ENCODE measurements at regions not wholly inside any gene's neighbourhood (a gene's known extent, or its start where the extent isn't known, plus 50 kb on each side); places are given as distances from the start of the nearest gene placed in this dataset.

GRCh38 chr3:6147883-6148282 lies 713.0 kb upstream of the GRM7 start:
- H3K36me3 Mint-ChIP-seq (ENCODE audit: low read depth, unreplicated experiment), result no peaks in the 10 kb centered on the region
- DNase-seq (ENCODE audit: low spot score), result no peak
- no peak overlapping the region for H3K27ac Mint-ChIP-seq (ENCODE audit: unreplicated experiment)
- no peaks in the 10 kb centered on the region for H3K27me3 Mint-ChIP-seq (ENCODE audit: unreplicated experiment)
- peaks cover 7% of the 10 kb centered on the region for H3K9me3 Mint-ChIP-seq (ENCODE audit: unreplicated experiment)
- H3K4me3 Mint-ChIP-seq (ENCODE audit: unreplicated experiment), result no peak overlapping the region
- no peak for TF ChIP-seq CTCF (IDR thresholded peaks at IDR 0.05; ENCODE audit: unreplicated experiment)
- H3K4me1 Mint-ChIP-seq (ENCODE audit: unreplicated experiment), result no peaks in the 10 kb centered on the region

- Mint-ChIP-seq H3K36me3 (ENCODE audit: low read depth, unreplicated experiment) (no peaks in the 10 kb centered on the region), H3K9me3 (ENCODE audit: unreplicated experiment) (no peaks in the 10 kb centered on the region), H3K4me1 (ENCODE audit: unreplicated experiment) (no peaks in the 10 kb centered on the region), H3K27ac (ENCODE audit: unreplicated experiment) (no peak overlapping the region), H3K27me3 (ENCODE audit: unreplicated experiment) (no peaks in the 10 kb centered on the region), H3K4me3 (ENCODE audit: unreplicated experiment) (no peak overlapping the region)
- no peak for TF ChIP-seq CTCF (IDR thresholded peaks at IDR 0.05; ENCODE audit: unreplicated experiment)
- DNase-seq (ENCODE audit: low spot score), result no peak
These were observed 705.1 kb upstream of the GRM7 start for GRCh38 chr3:6155650-6156338.

- no peaks in the 10 kb centered on the region for H3K36me3 Mint-ChIP-seq (ENCODE audit: low read depth, unreplicated experiment)
- no peak overlapping the region for H3K27ac Mint-ChIP-seq (ENCODE audit: unreplicated experiment)
- no peaks in the 10 kb centered on the region for H3K27me3 Mint-ChIP-seq (ENCODE audit: unreplicated experiment)
- H3K4me3 Mint-ChIP-seq (ENCODE audit: unreplicated experiment), result no peak overlapping the region
- H3K4me1 Mint-ChIP-seq (ENCODE audit: unreplicated experiment), result no peaks in the 10 kb centered on the region
- TF ChIP-seq CTCF (IDR thresholded peaks at IDR 0.05; ENCODE audit: unreplicated experiment), result no peak
- H3K9me3 Mint-ChIP-seq (ENCODE audit: unreplicated experiment), result no peaks in the 10 kb centered on the region
- no peak for DNase-seq (ENCODE audit: low spot score)
These were observed 695.0 kb upstream of the GRM7 start for GRCh38 chr3:6165951-6166350.

- TF ChIP-seq CTCF (IDR thresholded peaks at IDR 0.05; ENCODE audit: unreplicated experiment), result no peak
- H3K36me3 Mint-ChIP-seq (ENCODE audit: low read depth, unreplicated experiment), result no peaks in the 10 kb centered on the region
- H3K4me3 Mint-ChIP-seq (ENCODE audit: unreplicated experiment), result no peak overlapping the region
- no peaks in the 10 kb centered on the region for H3K9me3 Mint-ChIP-seq (ENCODE audit: unreplicated experiment)
- no peaks in the 10 kb centered on the region for H3K4me1 Mint-ChIP-seq (ENCODE audit: unreplicated experiment)
- no peak for DNase-seq (ENCODE audit: low spot score)
- no peaks in the 10 kb centered on the region for H3K27me3 Mint-ChIP-seq (ENCODE audit: unreplicated experiment)
- no peak overlapping the region for H3K27ac Mint-ChIP-seq (ENCODE audit: unreplicated experiment)
These were observed 692.7 kb upstream of the GRM7 start for GRCh38 chr3:6168256-6168655.

GRCh38 chr3:6172871-6173642 lies 687.9 kb upstream of the GRM7 start:
- no peak overlapping the region for H3K27ac Mint-ChIP-seq (ENCODE audit: unreplicated experiment)
- H3K36me3 Mint-ChIP-seq (ENCODE audit: low read depth, unreplicated experiment), result no peaks in the 10 kb centered on the region
- no peaks in the 10 kb centered on the region for H3K27me3 Mint-ChIP-seq (ENCODE audit: unreplicated experiment)

More at GRCh38 chr3:6172871-6173642, 687.9 kb upstream of the GRM7 start:
- Mint-ChIP-seq H3K9me3 (ENCODE audit: unreplicated experiment) (peaks cover 10% of the 10 kb centered on the region), H3K4me3 (ENCODE audit: unreplicated experiment) (no peak overlapping the region), H3K4me1 (ENCODE audit: unreplicated experiment) (no peaks in the 10 kb centered on the region)
- TF ChIP-seq CTCF (IDR thresholded peaks at IDR 0.05; ENCODE audit: unreplicated experiment), result no peak
- DNase-seq (ENCODE audit: low spot score), result no peak
